Common myeloid progenitor, CD34-positive (primary cell): ENCODE measurements at regions not wholly inside any gene's neighbourhood (a gene's known extent, or its start where the extent isn't known, plus 50 kb on each side); places are given as distances from the start of the nearest gene placed in this dataset.
"Not testable (repeated sequence)": the region's sequence is repeated elsewhere in the genome, so short reads cannot be mapped to it uniquely, and the experiment has no call there.

ENCODE experiments used
- CTCF ChIA-PET: fragments of 350-600 bp; sonication (Branson Sonifier 250); formaldehyde crosslinking; loops from one replicate; lab custom pipeline; 2021; ENCODE audit warnings: antibody characterized with exemption; lab: Charles Lee
- POLR2A ChIA-PET: fragments of 350-600 bp; sonication (Branson Sonifier 250); formaldehyde crosslinking; loops from one replicate; lab custom pipeline; 2021; ENCODE audit warnings: antibody characterized with exemption; lab: Charles Lee
- DNase-seq, 3 donors: peaks; one replicate each; pipeline versions ENCODE4 v3.0.0 to v3.0.0-alpha.2; 2013
- H3K27ac ChIP-seq, 2 experiments: 1 replicate in 1 of 2; 2 replicates in 1 of 2; pipeline ENCODE4 v1.7.0; 2013; ENCODE audit warnings: inconsistent platforms in 2 of 2, low read length in 2 of 2, mild to moderate bottlenecking in 2 of 2, low read depth in 1 of 2, moderate library complexity in 1 of 2; ENCODE audit not compliant: severe bottlenecking in 2 of 2, insufficient read depth in 1 of 2, poor library complexity in 1 of 2
- H3K27me3 ChIP-seq, 5 experiments: replicated peaks in 2 of 5; 1 replicate in 3 of 5; 2 replicates in 2 of 5; pipeline versions ENCODE4 v1.6.1 to v1.7.0; 2013; ENCODE audit warnings: low read length in 4 of 5, mild to moderate bottlenecking in 2 of 5, moderate library complexity in 2 of 5, inconsistent platforms in 1 of 5; ENCODE audit not compliant: insufficient read depth in 5 of 5, control insufficient read depth in 4 of 5
- H3K36me3 ChIP-seq, 4 experiments: 1 replicate in 2 of 4; 2 replicates in 2 of 4; pipeline versions ENCODE4 v1.6.1 to v1.7.0; 2013; ENCODE audit warnings: low read length in 3 of 4, control low read depth in 1 of 4, mild to moderate bottlenecking in 1 of 4; ENCODE audit not compliant: control insufficient read depth in 4 of 4, insufficient read depth in 4 of 4
- H3K4me1 ChIP-seq, 4 experiments: 1 replicate in 3 of 4; 2 replicates in 1 of 4; pipeline versions ENCODE4 v1.6.1 to v1.7.1; 2013; ENCODE audit warnings: low read length in 3 of 4, mild to moderate bottlenecking in 3 of 4, control low read depth in 1 of 4, inconsistent platforms in 1 of 4, moderate library complexity in 1 of 4; ENCODE audit not compliant: control insufficient read depth in 4 of 4, insufficient read depth in 4 of 4; ENCODE audit errors: control extremely low read depth in 1 of 4
- H3K4me3 ChIP-seq, 7 experiments: 1 replicate in 4 of 7; 2 replicates in 3 of 7; pipeline versions ENCODE4 v1.5.1 to v1.7.0; 2013; ENCODE audit warnings: mild to moderate bottlenecking in 7 of 7, low read length in 6 of 7, moderate library complexity in 6 of 7, inconsistent platforms in 2 of 7, low read depth in 2 of 7, control low read depth in 1 of 7; ENCODE audit not compliant: insufficient read depth in 4 of 7, control insufficient read depth in 1 of 7; ENCODE audit errors: extremely low read depth in 1 of 7
- H3K9me3 ChIP-seq, 5 experiments: 1 replicate in 4 of 5; 2 replicates in 1 of 5; pipeline versions ENCODE4 v1.6.1 to v1.7.1; 2013; ENCODE audit warnings: low read length in 4 of 5, mild to moderate bottlenecking in 2 of 5, inconsistent platforms in 1 of 5, low read depth in 1 of 5, moderate library complexity in 1 of 5; ENCODE audit not compliant: control insufficient read depth in 4 of 5, insufficient read depth in 2 of 5; ENCODE audit errors: control extremely low read depth in 1 of 5
- WGBS: methylation state at CpG from one replicate; pipeline ENCODE4 v1.1.5; 2013; ENCODE audit not compliant: insufficient coverage; 5-methylcytosine and 5-hydroxymethylcytosine counted together

DNA sequence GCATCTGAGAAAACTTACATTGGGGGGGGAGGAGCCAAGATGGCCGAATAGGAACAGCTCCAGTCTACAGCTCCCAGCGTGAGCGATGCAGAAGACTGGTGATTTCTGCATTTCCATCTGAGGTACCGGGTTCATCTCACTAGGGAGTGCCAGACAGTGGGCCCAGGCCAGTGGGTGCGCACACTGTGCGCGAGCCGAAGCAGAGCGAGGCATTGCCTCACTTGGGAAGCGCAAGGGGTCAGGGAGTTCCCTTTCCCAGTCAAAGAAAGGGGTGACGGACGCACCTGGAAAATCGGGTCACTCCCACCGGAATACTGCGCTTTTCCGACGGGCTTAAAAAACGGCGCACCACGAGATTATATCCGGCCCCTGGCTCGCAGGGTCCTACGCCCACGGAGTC, 604.1 kb downstream of the TFAP2A start:
- POLR2A ChIA-PET, H3K27ac ChIP-seq, CTCF ChIA-PET, H3K4me1 ChIP-seq, DNase-seq, H3K36me3 ChIP-seq, H3K9me3 ChIP-seq, H3K27me3 ChIP-seq, H3K4me3 ChIP-seq: not testable (repeated sequence)
- 98% methylated on average over 13 of the region's 24 CpGs for whole genome bisulfite sequencing

DNA sequence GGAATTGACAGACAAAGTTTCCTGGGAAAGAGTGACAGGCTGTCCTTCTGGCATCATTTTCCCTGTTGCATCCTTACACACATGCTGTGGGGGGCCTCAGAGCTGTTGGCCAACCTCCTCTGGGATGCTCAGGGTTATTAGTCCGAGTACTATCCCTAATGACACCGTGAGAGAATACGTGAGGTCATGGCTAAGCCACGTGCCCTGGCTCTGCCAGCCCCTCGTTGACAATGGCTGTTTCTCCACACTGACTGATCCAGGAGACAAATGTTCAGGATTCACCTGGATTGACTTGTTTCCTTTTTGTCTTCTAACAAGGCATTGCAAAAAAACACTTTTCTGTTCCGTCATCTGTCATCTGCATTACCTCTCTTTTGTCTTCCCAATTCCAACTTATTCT, 604.6 kb downstream of the TFAP2A start:
- Histone ChIP-seq H3K4me3 (no peak overlapping the region), H3K27me3 (no peaks in the 10 kb centered on the region), H3K36me3 (no peaks in the 10 kb centered on the region), H3K4me1 (no peaks in the 10 kb centered on the region), H3K27ac (no peak overlapping the region), H3K9me3 (no peaks in the 10 kb centered on the region)
- no peak for DNase-seq
- ChIA-PET POLR2A (no interaction called here), CTCF (no interaction called here)
- 94% methylated on average over 6 of the region's 6 CpGs for whole genome bisulfite sequencing

- 97% methylated on average over 4 of the region's 6 CpGs for WGBS
- CTCF ChIA-PET: no interaction called here
- no peaks in the 10 kb centered on the region for H3K27me3 ChIP-seq
These were observed 608.7 kb downstream of the TFAP2A start for GRCh38 chr6:9806195-9806594.

DNA sequence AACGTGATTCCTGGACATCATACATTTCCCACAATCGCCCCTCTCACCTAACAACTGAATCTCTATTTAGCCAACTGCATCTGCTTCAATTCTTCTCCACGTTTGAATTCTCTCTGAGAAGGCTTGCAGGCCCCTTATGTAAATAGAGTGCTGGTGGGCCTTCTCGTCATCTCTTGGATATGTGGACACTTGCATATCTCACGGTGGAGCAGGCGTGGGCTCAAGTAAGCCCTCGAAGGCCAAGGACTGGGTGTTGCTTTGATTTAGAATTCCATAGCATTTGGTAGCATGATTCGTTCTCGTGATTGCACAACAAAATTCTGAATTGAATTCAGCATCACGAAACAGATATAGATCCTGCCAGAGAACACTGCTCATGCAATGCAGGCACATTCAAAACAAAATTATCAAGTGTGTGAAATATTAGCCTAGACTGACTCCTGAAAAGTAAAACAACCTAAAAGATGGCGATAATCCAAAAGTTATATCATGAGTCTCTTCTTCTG, 613.6 kb downstream of the TFAP2A start:
- no peaks in the 10 kb centered on the region for H3K36me3 ChIP-seq
- H3K27me3 ChIP-seq: no peaks in the 10 kb centered on the region
- no peaks in the 10 kb centered on the region for H3K9me3 ChIP-seq
- 91% methylated on average over 10 of the region's 11 CpGs for WGBS
- no peak overlapping the region for H3K4me3 ChIP-seq
- no peaks in the 10 kb centered on the region for H3K4me1 ChIP-seq
- CTCF ChIA-PET: no interaction called here
- DNase-seq: no peak
- H3K27ac ChIP-seq: no peak overlapping the region
- POLR2A ChIA-PET: no interaction called here

More at GRCh38 chr6:9806195-9806594, 608.7 kb downstream of the TFAP2A start:
- Histone ChIP-seq H3K9me3 (no peaks in the 10 kb centered on the region), H3K27ac (no peak overlapping the region), H3K36me3 (no peaks in the 10 kb centered on the region), H3K4me3 (no peak overlapping the region), H3K4me1 (no peaks in the 10 kb centered on the region)
- no peak for DNase-seq
- POLR2A ChIA-PET: no interaction called here

GRCh38 chr6:9799582-9799981, 615.3 kb downstream of the TFAP2A start:
- POLR2A ChIA-PET: no interaction called here
- CTCF ChIA-PET: no interaction called here
- Histone ChIP-seq H3K27ac (no peak overlapping the region), H3K4me3 (no peak overlapping the region), H3K4me1 (no peaks in the 10 kb centered on the region), H3K9me3 (no peaks in the 10 kb centered on the region), H3K36me3 (no peaks in the 10 kb centered on the region), H3K27me3 (no peaks in the 10 kb centered on the region)
- no peak for DNase-seq

- H3K36me3 ChIP-seq: no peaks in the 10 kb centered on the region
- no peaks in the 10 kb centered on the region for H3K9me3 ChIP-seq
- no peaks in the 10 kb centered on the region for H3K27me3 ChIP-seq
- no peaks in the 10 kb centered on the region for H3K4me1 ChIP-seq
- no peak overlapping the region for H3K27ac ChIP-seq
- no peak for DNase-seq
- WGBS: 88% methylated on average over 1 of the region's 2 CpGs
- ChIA-PET POLR2A (no interaction called here), CTCF (no interaction called here)
- no peak overlapping the region for H3K4me3 ChIP-seq
These were observed 618.0 kb downstream of the TFAP2A start for GRCh38 chr6:9796827-9797226.

GRCh38 chr6:9795880-9796279, 619.0 kb downstream of the TFAP2A start:
- CTCF ChIA-PET: no interaction called here
- Histone ChIP-seq H3K4me3 (no peak overlapping the region), H3K36me3 (no peaks in the 10 kb centered on the region), H3K9me3 (no peaks in the 10 kb centered on the region), H3K4me1 (no peaks in the 10 kb centered on the region), H3K27me3 (no peaks in the 10 kb centered on the region), H3K27ac (no peak overlapping the region)
- DNase-seq: no peak
- 5% methylated on average over 5 of the region's 5 CpGs for WGBS
- POLR2A ChIA-PET: no interaction called here
